ENCODE measurements at regions not wholly inside any gene's neighbourhood (a gene's known extent, or its start where the extent isn't known, plus 50 kb on each side); places are given as distances from the start of the nearest gene placed in this dataset.

DNA sequence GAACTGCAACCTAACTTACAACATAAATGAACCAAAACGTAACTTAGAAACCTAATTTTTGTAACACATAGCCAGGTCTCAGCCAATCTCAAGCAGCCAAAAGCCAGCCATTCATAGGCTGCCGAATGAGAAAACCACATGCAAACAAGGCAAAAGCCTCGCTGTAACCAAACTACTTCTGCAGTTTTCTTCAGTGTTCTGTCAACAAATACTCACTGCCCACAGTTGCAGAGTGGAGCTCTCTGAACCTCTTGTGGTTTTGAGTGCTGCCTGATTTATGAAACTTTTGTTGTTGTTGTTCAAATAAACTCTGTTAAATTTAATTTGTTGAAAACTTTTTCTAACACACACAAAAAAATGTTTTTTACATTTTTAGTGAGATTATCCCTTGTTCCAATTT lies 251.2 kb downstream of the PAPSS1 start:
- no peaks in the 10 kb centered on the region for H4K20me1 ChIP-seq (ENCODE audit: insufficient read depth)

DNA sequence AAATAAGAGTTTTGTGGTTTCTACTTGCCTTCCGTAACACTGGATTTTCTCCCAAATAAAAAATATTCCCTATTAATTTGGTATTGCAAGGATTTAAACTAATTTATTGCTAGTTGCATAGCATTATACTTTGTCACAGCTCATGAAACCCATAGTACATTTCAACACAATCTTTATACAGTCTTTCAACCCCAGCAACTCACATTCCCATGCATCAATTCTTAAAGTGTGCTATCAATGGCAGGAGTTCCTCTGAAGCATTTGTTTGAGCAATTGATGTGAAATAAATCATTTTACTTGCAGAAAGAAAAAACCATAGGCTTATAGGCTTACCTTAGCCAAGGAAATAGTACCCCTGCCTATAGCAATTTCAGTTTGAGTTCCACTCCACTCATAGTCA lies 251.9 kb downstream of the PAPSS1 start:
- Histone ChIP-seq H3K9me3 (ENCODE audit: low read length) (no peaks in the 10 kb centered on the region), H3K9me2 (ENCODE audit: insufficient read depth, low read length) (no peaks in the 10 kb centered on the region), H3K79me2 (replicated peaks; ENCODE audit: insufficient read depth, low read length) (no peaks in the 10 kb centered on the region), H4K20me1 (ENCODE audit: insufficient read depth) (no peaks in the 10 kb centered on the region), H3K27me3 (ENCODE audit: insufficient read depth, low read depth, low read length) (no peaks in the 10 kb centered on the region), H3K9ac (ENCODE audit: low read length) (no peak overlapping the region), H3K36me3 (ENCODE audit: insufficient read depth, low read length) (no peaks in the 10 kb centered on the region), H3F3A (ENCODE audit: insufficient read depth, low read length, poor library complexity, severe bottlenecking) (no peaks in the 10 kb centered on the region), H2AFZ (ENCODE audit: low read depth, low read length) (no peak overlapping the region), H3K27ac (ENCODE audit: low read length) (no peak overlapping the region), H3K4me3 (ENCODE audit: low read length) (no peak overlapping the region), H3K4me2 (ENCODE audit: low read length) (no peak overlapping the region)
- TF ChIP-seq EZH2 (IDR thresholded peaks at IDR 0.05; ENCODE audit: borderline replicate concordance, insufficient read depth, low read length, poor library complexity, severe bottlenecking) = no peak
- TF ChIP-seq MXI1 (conservative IDR thresholded peaks at IDR 0.05; ENCODE audit: poor library complexity, severe bottlenecking) = no peak
- TF ChIP-seq POLR2AphosphoS5 (IDR thresholded peaks at IDR 0.05) = no peak
- TF ChIP-seq, protein P1, sequence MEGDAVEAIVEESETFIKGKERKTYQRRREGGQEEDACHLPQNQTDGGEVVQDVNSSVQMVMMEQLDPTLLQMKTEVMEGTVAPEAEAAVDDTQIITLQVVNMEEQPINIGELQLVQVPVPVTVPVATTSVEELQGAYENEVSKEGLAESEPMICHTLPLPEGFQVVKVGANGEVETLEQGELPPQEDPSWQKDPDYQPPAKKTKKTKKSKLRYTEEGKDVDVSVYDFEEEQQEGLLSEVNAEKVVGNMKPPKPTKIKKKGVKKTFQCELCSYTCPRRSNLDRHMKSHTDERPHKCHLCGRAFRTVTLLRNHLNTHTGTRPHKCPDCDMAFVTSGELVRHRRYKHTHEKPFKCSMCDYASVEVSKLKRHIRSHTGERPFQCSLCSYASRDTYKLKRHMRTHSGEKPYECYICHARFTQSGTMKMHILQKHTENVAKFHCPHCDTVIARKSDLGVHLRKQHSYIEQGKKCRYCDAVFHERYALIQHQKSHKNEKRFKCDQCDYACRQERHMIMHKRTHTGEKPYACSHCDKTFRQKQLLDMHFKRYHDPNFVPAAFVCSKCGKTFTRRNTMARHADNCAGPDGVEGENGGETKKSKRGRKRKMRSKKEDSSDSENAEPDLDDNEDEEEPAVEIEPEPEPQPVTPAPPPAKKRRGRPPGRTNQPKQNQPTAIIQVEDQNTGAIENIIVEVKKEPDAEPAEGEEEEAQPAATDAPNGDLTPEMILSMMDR (IDR thresholded peaks at IDR 0.05; ENCODE audit: poor library complexity, severe bottlenecking) = no peak
- TF ChIP-seq, protein P2, sequence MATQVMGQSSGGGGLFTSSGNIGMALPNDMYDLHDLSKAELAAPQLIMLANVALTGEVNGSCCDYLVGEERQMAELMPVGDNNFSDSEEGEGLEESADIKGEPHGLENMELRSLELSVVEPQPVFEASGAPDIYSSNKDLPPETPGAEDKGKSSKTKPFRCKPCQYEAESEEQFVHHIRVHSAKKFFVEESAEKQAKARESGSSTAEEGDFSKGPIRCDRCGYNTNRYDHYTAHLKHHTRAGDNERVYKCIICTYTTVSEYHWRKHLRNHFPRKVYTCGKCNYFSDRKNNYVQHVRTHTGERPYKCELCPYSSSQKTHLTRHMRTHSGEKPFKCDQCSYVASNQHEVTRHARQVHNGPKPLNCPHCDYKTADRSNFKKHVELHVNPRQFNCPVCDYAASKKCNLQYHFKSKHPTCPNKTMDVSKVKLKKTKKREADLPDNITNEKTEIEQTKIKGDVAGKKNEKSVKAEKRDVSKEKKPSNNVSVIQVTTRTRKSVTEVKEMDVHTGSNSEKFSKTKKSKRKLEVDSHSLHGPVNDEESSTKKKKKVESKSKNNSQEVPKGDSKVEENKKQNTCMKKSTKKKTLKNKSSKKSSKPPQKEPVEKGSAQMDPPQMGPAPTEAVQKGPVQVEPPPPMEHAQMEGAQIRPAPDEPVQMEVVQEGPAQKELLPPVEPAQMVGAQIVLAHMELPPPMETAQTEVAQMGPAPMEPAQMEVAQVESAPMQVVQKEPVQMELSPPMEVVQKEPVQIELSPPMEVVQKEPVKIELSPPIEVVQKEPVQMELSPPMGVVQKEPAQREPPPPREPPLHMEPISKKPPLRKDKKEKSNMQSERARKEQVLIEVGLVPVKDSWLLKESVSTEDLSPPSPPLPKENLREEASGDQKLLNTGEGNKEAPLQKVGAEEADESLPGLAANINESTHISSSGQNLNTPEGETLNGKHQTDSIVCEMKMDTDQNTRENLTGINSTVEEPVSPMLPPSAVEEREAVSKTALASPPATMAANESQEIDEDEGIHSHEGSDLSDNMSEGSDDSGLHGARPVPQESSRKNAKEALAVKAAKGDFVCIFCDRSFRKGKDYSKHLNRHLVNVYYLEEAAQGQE (IDR thresholded peaks at IDR 0.05; ENCODE audit: borderline replicate concordance) = no peak
- no peak for TF ChIP-seq SMC3 (conservative IDR thresholded peaks at IDR 0.05; ENCODE audit: poor library complexity)
- TF ChIP-seq TAF1 (IDR thresholded peaks at IDR 0.05; ENCODE audit: low read depth) = no peak
- no peak for TF ChIP-seq EP300 (conservative IDR thresholded peaks at IDR 0.05; ENCODE audit: poor library complexity, severe bottlenecking)
- TF ChIP-seq RAD21 (conservative IDR thresholded peaks at IDR 0.05) = no peak

More for the DNA sequence above, 251.2 kb downstream of the PAPSS1 start:
- no peaks in the 10 kb centered on the region for H3K27me3 ChIP-seq (ENCODE audit: insufficient read depth, low read depth, low read length)
- H3K4me2 ChIP-seq (ENCODE audit: low read length) = no peak overlapping the region
- no peaks in the 10 kb centered on the region for H3K36me3 ChIP-seq (ENCODE audit: insufficient read depth, low read length)
- no peaks in the 10 kb centered on the region for H3F3A ChIP-seq (ENCODE audit: insufficient read depth, low read length, poor library complexity, severe bottlenecking)
- H2AFZ ChIP-seq (ENCODE audit: low read depth, low read length) = no peak overlapping the region
- H3K9me3 ChIP-seq (ENCODE audit: low read length) = no peaks in the 10 kb centered on the region
- H3K4me3 ChIP-seq (ENCODE audit: low read length) = no peak overlapping the region
- H3K9ac ChIP-seq (ENCODE audit: low read length) = no peak overlapping the region
- no peaks in the 10 kb centered on the region for H3K9me2 ChIP-seq (ENCODE audit: insufficient read depth, low read length)
- TF ChIP-seq, protein P2 (IDR thresholded peaks at IDR 0.05; ENCODE audit: borderline replicate concordance) = no peak
- no peak for TF ChIP-seq RAD21 (conservative IDR thresholded peaks at IDR 0.05)
- no peak for TF ChIP-seq POLR2AphosphoS5 (IDR thresholded peaks at IDR 0.05)
- TF ChIP-seq EP300 (conservative IDR thresholded peaks at IDR 0.05; ENCODE audit: poor library complexity, severe bottlenecking) = no peak
- TF ChIP-seq SMC3 (conservative IDR thresholded peaks at IDR 0.05; ENCODE audit: poor library complexity) = no peak
- TF ChIP-seq, protein P1 (IDR thresholded peaks at IDR 0.05; ENCODE audit: poor library complexity, severe bottlenecking) = no peak
- no peak for TF ChIP-seq TAF1 (IDR thresholded peaks at IDR 0.05; ENCODE audit: low read depth)
- TF ChIP-seq EZH2 (IDR thresholded peaks at IDR 0.05; ENCODE audit: borderline replicate concordance, insufficient read depth, low read length, poor library complexity, severe bottlenecking) = no peak
- no peak for TF ChIP-seq MXI1 (conservative IDR thresholded peaks at IDR 0.05; ENCODE audit: poor library complexity, severe bottlenecking)
- H3K27ac ChIP-seq (ENCODE audit: low read length) = no peak overlapping the region
- H3K79me2 ChIP-seq (replicated peaks; ENCODE audit: insufficient read depth, low read length) = no peaks in the 10 kb centered on the region

Data from neural cell (in vitro differentiated cells).